Pancreas (tissue), 10 donors: ENCODE measurements at regions not wholly inside any gene's neighbourhood (a gene's known extent, or its start where the extent isn't known, plus 50 kb on each side); places are given as distances from the start of the nearest gene placed in this dataset.

ENCODE experiments used
- ATAC-seq, 4 donors: fragments of 200-7000 bp; cut with Tn5 transposase; one replicate each; pipeline versions ENCODE4 v1.8.0 to v1.9.1; 2020; ENCODE audit warnings: mild to moderate bottlenecking in 4 of 4, moderate library complexity in 4 of 4
- DNase-seq, 6 donors: peaks; one replicate each; pipeline ENCODE4 v3.0.0-alpha.2; 2020
- FAIRE-seq: peaks from 2 replicates; lab custom pipeline; 2012; peaks lifted over from hg19 to GRCh38; lab: Jason Lieb, UNC
- H3K27ac ChIP-seq, 4 donors: fragments of 200-600 bp; sonication (generic); 1 replicate in 3 of 4; 2 replicates in 1 of 4; pipeline versions ENCODE4 v1.5.0 to v1.8.0; 2020
- H3K27me3 ChIP-seq, 4 donors: fragments of 200-600 bp; one replicate each; pipeline ENCODE4 v1.8.0; 2021
- H3K36me3 ChIP-seq, 3 donors: fragments of 200-600 bp; sonication (generic) in 1 of 3; one replicate each; pipeline versions ENCODE4 v1.5.0 to v1.8.0; 2020 to 2021
- H3K4me1 ChIP-seq, 3 donors: fragments of 200-600 bp; one replicate each; pipeline ENCODE4 v1.8.0; 2021
- H3K4me3 ChIP-seq, 4 donors: fragments of 200-600 bp; sonication (generic) in 2 of 4; one replicate each; pipeline versions ENCODE4 v1.5.0 to v1.8.0; 2020 to 2021
- H3K9me3 ChIP-seq, 4 donors: fragments of 200-600 bp; one replicate each; pipeline ENCODE4 v1.8.0; 2021
- CTCF ChIP-seq, 4 donors: fragments of 200-600 bp; sonication (generic) in 3 of 4; IDR thresholded peaks; one replicate each; pipeline versions ENCODE4 v1.5.0 to v1.8.0; 2021; ENCODE audit warnings: antibody characterized with exemption in 4 of 4
- WGBS, 2 donors: extraction: QIAGEN DNeasy Blood & Tissue Kit; methylation state at CpG; one replicate each; pipeline ENCODE4 v1.1.7; 2013; 5-methylcytosine and 5-hydroxymethylcytosine counted together
- intact Hi-C, 3 donors: fragments of 100-400 bp; cut with DNase I; formaldehyde crosslinking; loops; one replicate each; pipeline versions ENCODE4 v1.11.1 to v1.14.2; 2022
- donor health status: healthy with polysubstance abuse.
- donor health status: DM: no; HTN: no; CAD: no; lungs with moderate emphysema.
- donor health status: DM: no; HTN: no; CAD: no.
- donor health status: control.
- donor health status: control.
- donor health status: Bipolar disorder and iron deficiency.
- donor health status: DM: yes; HTN: yes; CAD: no.
- donor health status: DM: no; HTN: no; CAD: no.
- donor health status: DM: no; HTN: no; CAD: no.
- donor health status: DM: yes; HTN: yes; CAD: no.

GRCh38 chr4:11158971-11159370 is 269.7 kb downstream of the HS3ST1 start:
- 52 to 53% methylated on average over 1 of the region's 1 CpG for WGBS, 2 donors
- Histone ChIP-seq H3K27ac (no peak overlapping the region), H3K36me3 (no peaks in the 10 kb centered on the region), H3K4me1 (no peaks in the 10 kb centered on the region), H3K4me3 (no peak overlapping the region), H3K9me3 (no peaks in the 10 kb centered on the region), H3K27me3 (no peaks in the 10 kb centered on the region)
- intact Hi-C loops = no loop called here
- DNase-seq (no peak), FAIRE-seq (no peak), ATAC-seq (no peak)
- no peak for TF ChIP-seq CTCF (IDR thresholded peaks at IDR 0.05)

- Histone ChIP-seq H3K4me3 (no peak overlapping the region), H3K27me3 (no peaks in the 10 kb centered on the region), H3K4me1 (no peaks in the 10 kb centered on the region), H3K27ac (no peak overlapping the region), H3K9me3 (no peaks in the 10 kb centered on the region), H3K36me3 (no peaks in the 10 kb centered on the region)
- FAIRE-seq (no peak), DNase-seq (no peak), ATAC-seq (no peak)
- intact Hi-C loops = no loop called here
- WGBS, 2 donors = 50 to 61% methylated on average over 5 of the region's 5 CpGs
- no peak for TF ChIP-seq CTCF (IDR thresholded peaks at IDR 0.05)
These were observed 273.4 kb downstream of the HS3ST1 start for GRCh38 chr4:11155208-11155867.

- Histone ChIP-seq H3K4me3 (no peak overlapping the region), H3K27me3 (no peaks in the 10 kb centered on the region), H3K36me3 (no peaks in the 10 kb centered on the region), H3K4me1 (no peaks in the 10 kb centered on the region), H3K9me3 (no peaks in the 10 kb centered on the region), H3K27ac (no peak overlapping the region)
- ATAC-seq (no peak), FAIRE-seq (no peak), DNase-seq (no peak)
- WGBS, 2 donors = 23 to 28% methylated on average over 3 of the region's 3 CpGs
- intact Hi-C loops = no loop called here
- no peak for TF ChIP-seq CTCF (IDR thresholded peaks at IDR 0.05)
These were observed 275.4 kb downstream of the HS3ST1 start for GRCh38 chr4:11153171-11153750.

GRCh38 chr4:11152684-11153083 is 276.0 kb downstream of the HS3ST1 start:
- ATAC-seq (no peak), DNase-seq (no peak)
- WGBS, 2 donors = 41 to 43% methylated on average over 2 of the region's 2 CpGs

More at GRCh38 chr4:11152684-11153083, 276.0 kb downstream of the HS3ST1 start:
- Histone ChIP-seq H3K9me3 (no peaks in the 10 kb centered on the region), H3K27ac (no peak overlapping the region), H3K4me3 (no peak overlapping the region), H3K27me3 (no peaks in the 10 kb centered on the region), H3K4me1 (no peaks in the 10 kb centered on the region), H3K36me3 (no peaks in the 10 kb centered on the region)
- intact Hi-C loops = no loop called here
- FAIRE-seq = no peak
- no peak for TF ChIP-seq CTCF (IDR thresholded peaks at IDR 0.05)
